22Rv1 (cell line): ENCODE measurements at regions not wholly inside any gene's neighbourhood (a gene's known extent, or its start where the extent isn't known, plus 50 kb on each side); places are given as distances from the start of the nearest gene placed in this dataset.

Source experiments
- H3K27ac ChIP-seq: fragments of 450-650 bp; 2 replicates; pipeline ENCODE4 v1.5.1; 2017
- ZFX ChIP-seq: fragments of 450-650 bp; IDR thresholded peaks from 2 replicates; pipeline ENCODE4 v1.6.1; 2017; ENCODE audit warnings: antibody characterized with exemption, borderline replicate concordance
- TF ChIP-seq, protein P1 (sequence below): fragments of 450-650 bp; IDR thresholded peaks from 2 replicates; pipeline ENCODE4 v1.5.1; 2017; ENCODE audit warnings: mild to moderate bottlenecking

DNA sequence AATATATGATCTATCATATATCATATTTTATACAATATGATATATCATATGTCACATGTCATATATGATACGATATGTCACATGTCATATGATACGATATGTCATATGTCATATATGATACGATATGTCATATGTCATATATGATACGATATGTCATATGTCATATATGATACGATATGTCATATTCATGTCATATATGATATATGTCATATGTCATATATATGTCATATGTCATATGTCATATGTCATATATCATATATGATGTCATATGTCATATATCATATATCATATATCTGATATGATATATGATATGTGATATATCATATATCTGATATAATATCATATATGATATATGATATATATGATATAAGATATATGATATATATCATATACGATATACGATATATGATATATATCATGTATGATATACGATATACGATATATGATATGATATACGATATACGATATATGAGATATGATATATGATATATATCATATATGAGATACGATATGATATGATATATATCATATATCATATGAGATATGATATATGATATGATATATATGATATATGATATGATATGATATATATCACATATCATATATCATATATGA is 122.3 kb upstream of the USP9X start:
- TF ChIP-seq ZFX, result no peak
- TF ChIP-seq, protein P1, sequence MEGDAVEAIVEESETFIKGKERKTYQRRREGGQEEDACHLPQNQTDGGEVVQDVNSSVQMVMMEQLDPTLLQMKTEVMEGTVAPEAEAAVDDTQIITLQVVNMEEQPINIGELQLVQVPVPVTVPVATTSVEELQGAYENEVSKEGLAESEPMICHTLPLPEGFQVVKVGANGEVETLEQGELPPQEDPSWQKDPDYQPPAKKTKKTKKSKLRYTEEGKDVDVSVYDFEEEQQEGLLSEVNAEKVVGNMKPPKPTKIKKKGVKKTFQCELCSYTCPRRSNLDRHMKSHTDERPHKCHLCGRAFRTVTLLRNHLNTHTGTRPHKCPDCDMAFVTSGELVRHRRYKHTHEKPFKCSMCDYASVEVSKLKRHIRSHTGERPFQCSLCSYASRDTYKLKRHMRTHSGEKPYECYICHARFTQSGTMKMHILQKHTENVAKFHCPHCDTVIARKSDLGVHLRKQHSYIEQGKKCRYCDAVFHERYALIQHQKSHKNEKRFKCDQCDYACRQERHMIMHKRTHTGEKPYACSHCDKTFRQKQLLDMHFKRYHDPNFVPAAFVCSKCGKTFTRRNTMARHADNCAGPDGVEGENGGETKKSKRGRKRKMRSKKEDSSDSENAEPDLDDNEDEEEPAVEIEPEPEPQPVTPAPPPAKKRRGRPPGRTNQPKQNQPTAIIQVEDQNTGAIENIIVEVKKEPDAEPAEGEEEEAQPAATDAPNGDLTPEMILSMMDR, result no peak
- no peak overlapping the region for H3K27ac ChIP-seq

DNA sequence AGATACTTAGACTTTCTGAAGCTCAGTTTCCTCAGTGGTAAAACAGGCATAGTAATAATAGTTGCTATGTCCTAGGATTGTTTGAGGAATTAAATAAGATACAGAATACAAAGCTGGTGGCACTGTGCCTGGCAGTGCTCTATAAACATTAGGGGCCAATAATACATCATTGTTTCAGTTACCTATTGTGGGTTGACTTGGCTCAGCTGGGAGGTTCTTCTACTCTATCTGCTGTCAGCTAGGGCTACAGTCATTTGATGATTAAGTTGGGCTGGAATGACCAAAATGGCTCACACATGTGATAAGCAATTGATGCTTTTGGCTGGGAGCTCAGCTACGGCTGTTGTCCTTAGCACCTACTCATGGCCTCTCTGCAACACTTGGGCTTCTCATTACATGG is 121.2 kb upstream of the USP9X start:
- TF ChIP-seq, protein P1, result no peak
- no peak for TF ChIP-seq ZFX
- H3K27ac ChIP-seq, result no peak overlapping the region

DNA sequence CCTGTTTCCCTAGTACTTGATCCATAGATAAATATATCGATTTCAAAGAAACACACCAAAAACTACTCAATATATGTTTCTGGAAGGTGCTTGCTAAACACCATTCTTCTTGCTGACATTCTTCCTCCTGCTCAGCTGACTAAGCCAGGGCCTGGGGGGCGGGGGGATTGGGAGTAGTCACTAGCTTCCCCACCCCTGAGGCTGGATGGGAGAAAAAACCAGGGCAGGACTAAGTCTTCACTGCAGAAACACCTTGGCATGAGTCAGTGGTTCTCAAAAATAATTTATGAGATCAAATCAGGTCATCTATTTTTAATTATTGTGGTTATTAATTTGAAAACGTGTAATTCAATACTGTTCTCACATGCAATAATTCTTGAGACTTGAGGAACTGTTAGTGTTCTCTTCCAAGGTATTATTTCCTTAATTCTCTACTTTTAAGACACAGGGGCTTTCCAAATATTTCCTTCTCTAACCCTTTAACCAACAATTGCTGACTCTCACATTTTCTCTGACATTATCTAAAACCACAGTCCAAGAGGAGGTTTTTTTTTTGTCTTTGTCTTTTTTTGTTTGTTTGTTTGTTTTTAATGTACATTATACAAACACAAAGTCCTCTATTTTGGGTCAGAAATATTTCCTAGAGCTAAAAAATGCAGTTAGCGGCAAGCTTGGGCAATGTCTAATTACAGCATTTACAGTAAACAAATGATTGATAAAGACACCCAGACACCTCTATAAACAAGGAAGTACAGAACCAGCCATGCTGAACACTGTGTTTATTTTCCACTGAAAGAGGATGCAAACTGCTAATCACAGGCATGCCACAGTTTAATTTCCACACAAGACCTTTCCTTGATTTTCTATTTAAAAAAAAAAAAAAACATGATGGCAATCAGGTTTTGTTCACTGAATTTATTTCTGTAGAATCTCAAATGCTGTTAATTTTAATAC is 120.3 kb upstream of the USP9X start:
- TF ChIP-seq ZFX, result no peak
- TF ChIP-seq, protein P1, result no peak
- no peak overlapping the region for H3K27ac ChIP-seq

DNA sequence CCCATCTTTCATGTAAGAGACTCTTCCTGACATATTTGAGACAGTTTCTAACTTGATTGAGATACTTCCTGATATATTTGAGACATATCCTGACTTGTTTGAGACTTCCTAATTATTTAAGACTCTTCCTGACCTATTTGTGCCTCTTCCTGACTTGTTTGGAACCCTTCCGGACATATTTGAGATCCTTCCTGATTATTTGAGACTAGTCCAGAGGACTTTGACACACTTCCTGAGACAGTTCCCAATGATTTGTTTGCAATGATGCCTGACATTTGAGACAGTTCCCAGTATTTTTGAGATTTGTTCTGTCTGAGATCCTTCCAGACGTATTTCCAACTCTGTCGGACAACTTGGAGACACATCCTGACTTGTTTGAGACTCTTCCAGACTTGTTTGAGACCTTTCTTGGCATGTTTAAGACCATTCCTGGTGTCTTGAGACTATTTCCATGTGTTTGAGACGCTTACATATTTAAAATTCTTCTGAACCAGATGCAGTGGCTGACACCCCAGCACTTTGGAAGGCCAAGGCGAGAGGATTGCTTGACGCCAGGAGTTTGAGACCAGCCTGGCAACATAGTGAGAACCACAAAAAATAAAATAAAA is 118.9 kb upstream of the USP9X start:
- TF ChIP-seq ZFX, result no peak
- TF ChIP-seq, protein P1, result no peak
- H3K27ac ChIP-seq, result no peak overlapping the region

DNA sequence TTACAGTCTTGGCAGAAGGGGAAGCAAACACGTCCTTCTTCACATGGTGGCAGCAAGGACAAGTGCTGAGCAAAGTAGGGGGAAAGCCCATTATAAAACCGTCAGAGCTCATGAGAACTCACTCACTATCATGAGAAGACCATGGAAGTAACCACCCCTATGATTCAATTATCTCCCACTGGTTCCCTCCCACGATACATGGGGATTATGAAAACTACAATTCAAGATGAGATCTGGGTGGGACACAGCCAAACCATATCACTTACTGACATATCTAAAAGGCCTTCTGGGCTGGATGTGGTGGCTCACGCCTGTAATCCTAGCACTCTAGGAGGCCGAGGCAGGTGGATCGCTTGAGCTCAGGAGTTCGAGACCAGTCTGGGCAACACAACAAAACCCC is 117.1 kb upstream of the USP9X start:
- H3K27ac ChIP-seq, result no peak overlapping the region
- TF ChIP-seq ZFX, result no peak
- TF ChIP-seq, protein P1, result no peak

DNA sequence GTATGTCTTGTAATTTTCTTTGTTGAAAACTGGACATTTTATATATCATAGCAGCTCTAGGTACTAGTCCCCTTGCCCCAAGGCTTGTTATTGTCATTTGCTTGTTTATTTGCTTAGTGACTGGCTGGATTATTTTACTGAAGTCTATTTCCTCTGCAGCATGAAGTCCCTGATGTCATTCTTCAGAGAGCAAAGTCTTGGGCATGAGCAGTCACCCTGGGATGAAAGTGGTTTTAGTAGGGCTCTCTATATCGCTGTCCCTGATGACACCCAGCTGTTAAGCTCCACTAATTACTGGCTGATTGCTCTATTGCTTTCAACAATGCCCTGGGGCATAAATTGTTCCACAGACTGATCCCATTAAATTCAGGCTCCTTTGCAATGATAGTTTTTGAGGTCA is 113.5 kb upstream of the USP9X start:
- TF ChIP-seq, protein P1, result no peak
- TF ChIP-seq ZFX, result no peak
- H3K27ac ChIP-seq, result no peak overlapping the region
